Loucy (cell line): ENCODE measurements at regions not wholly inside any gene's neighbourhood (a gene's known extent, or its start where the extent isn't known, plus 50 kb on each side); places are given as distances from the start of the nearest gene placed in this dataset.

ENCODE experiments used
- EZH2phosphoT487 ChIP-seq: fragments of 200-600 bp; IDR thresholded peaks from 2 replicates; pipeline ENCODE4 v1.6.1; 2018; ENCODE audit warnings: antibody characterized with exemption, mild to moderate bottlenecking, moderate library complexity, borderline replicate concordance
- TF ChIP-seq, protein P1 (sequence below): fragments of 200-600 bp; sonication (generic); conservative IDR thresholded peaks from 2 replicates; pipeline ENCODE4 v1.5.1; 2014; ENCODE audit warnings: mild to moderate bottlenecking, antibody characterized with exemption, low read length

DNA sequence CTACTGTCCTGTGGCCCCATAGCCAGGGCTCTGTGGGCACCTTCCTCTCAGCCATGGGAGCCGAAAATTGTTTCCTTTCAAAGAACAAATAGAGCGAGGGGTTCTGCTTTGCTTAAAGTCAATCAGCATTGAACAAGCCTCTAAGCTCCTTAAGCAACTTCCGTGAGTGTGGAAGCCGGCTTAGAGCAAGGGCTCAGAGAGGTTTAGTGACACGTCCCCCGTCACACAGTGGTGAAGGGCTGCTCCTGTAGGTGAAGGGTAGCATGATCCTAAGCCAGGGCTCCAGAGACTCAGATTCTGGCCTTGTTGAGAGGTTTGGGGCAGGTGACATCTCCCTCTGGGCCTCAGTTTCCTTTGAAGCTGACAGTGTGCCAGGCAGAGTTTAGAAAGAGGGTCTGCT, 94.0 kb upstream of the WNT4 start:
- TF ChIP-seq, protein P1, sequence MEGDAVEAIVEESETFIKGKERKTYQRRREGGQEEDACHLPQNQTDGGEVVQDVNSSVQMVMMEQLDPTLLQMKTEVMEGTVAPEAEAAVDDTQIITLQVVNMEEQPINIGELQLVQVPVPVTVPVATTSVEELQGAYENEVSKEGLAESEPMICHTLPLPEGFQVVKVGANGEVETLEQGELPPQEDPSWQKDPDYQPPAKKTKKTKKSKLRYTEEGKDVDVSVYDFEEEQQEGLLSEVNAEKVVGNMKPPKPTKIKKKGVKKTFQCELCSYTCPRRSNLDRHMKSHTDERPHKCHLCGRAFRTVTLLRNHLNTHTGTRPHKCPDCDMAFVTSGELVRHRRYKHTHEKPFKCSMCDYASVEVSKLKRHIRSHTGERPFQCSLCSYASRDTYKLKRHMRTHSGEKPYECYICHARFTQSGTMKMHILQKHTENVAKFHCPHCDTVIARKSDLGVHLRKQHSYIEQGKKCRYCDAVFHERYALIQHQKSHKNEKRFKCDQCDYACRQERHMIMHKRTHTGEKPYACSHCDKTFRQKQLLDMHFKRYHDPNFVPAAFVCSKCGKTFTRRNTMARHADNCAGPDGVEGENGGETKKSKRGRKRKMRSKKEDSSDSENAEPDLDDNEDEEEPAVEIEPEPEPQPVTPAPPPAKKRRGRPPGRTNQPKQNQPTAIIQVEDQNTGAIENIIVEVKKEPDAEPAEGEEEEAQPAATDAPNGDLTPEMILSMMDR: no peak
- no peak for TF ChIP-seq EZH2phosphoT487
